Suprapubic skin (tissue), 3 donors: ENCODE measurements at regions not wholly inside any gene's neighbourhood (a gene's known extent, or its start where the extent isn't known, plus 50 kb on each side); places are given as distances from the start of the nearest gene placed in this dataset.

ENCODE experiments used
- CTCF ChIP-seq, 2 donors: fragments of 200-600 bp in 1 of 2; fragments of 450-650 bp in 1 of 2; sonication (generic) in 1 of 2; IDR thresholded peaks; one replicate each; pipeline ENCODE4 v1.5.1; 2016 to 2019; ENCODE audit warnings: antibody characterized with exemption in 2 of 2, mild to moderate bottlenecking in 1 of 2, moderate library complexity in 1 of 2
- EP300 ChIP-seq: sonication (generic); formaldehyde crosslinking; IDR thresholded peaks from one replicate; pipeline ENCODE4 v1.6.1; 2017; ENCODE audit warnings: antibody characterized with exemption
- POLR2A ChIP-seq, 2 donors: fragments of 450-650 bp; IDR thresholded peaks; one replicate each; pipeline ENCODE4 v1.6.1; 2017; ENCODE audit warnings: antibody characterized with exemption in 2 of 2, mild to moderate bottlenecking in 2 of 2, moderate library complexity in 2 of 2

GRCh38 chr6:48388044-48388443 is 277.0 kb upstream of the PTCHD4 start:
- TF ChIP-seq CTCF (IDR thresholded peaks at IDR 0.05) (no peak), EP300 (no peak), POLR2A (IDR thresholded peaks at IDR 0.05) (no peak)
